ACC112 (cell line): ENCODE measurements at regions not wholly inside any gene's neighbourhood (a gene's known extent, or its start where the extent isn't known, plus 50 kb on each side); places are given as distances from the start of the nearest gene placed in this dataset.

Source experiments
- H2AFZ ChIP-seq: fragments of 200-600 bp; sonication (generic); one replicate; pipeline ENCODE4 v1.6.0; 2017; ENCODE audit warnings: antibody characterized with exemption, low read length; ENCODE audit not compliant: unreplicated experiment
- H3K27ac ChIP-seq: fragments of 200-600 bp; sonication (generic); 2 replicates; pipeline ENCODE4 v1.5.1; 2014; ENCODE audit warnings: low read depth, mild to moderate bottlenecking, antibody characterized with exemption, low read length, moderate library complexity
- H3K27me3 ChIP-seq: fragments of 200-600 bp; sonication (generic); 2 replicates; pipeline ENCODE4 v1.6.1; 2014; ENCODE audit warnings: mild to moderate bottlenecking, antibody characterized with exemption, low read length, moderate library complexity, mixed read lengths; ENCODE audit not compliant: insufficient read depth
- H3K36me3 ChIP-seq: fragments of 200-600 bp; sonication (generic); 2 replicates; pipeline ENCODE4 v1.6.1; 2016; ENCODE audit warnings: mild to moderate bottlenecking, antibody characterized with exemption, low read length, moderate library complexity, mixed read lengths; ENCODE audit not compliant: insufficient read depth
- H3K4me1 ChIP-seq: fragments of 200-600 bp; sonication (generic); one replicate; pipeline ENCODE4 v1.6.1; 2016; ENCODE audit warnings: low read length, mixed read lengths; ENCODE audit not compliant: insufficient read depth, unreplicated experiment, control insufficient read depth
- H3K4me3 ChIP-seq: fragments of 200-600 bp; sonication (generic); 2 replicates; pipeline ENCODE4 v1.5.1; 2014; ENCODE audit warnings: mild to moderate bottlenecking, low read depth, low read length
- H3K79me2 ChIP-seq: fragments of 200-600 bp; sonication (generic); one replicate; pipeline ENCODE4 v1.6.0; 2016; ENCODE audit warnings: low read length; ENCODE audit not compliant: control insufficient read depth, unreplicated experiment, insufficient read depth

DNA sequence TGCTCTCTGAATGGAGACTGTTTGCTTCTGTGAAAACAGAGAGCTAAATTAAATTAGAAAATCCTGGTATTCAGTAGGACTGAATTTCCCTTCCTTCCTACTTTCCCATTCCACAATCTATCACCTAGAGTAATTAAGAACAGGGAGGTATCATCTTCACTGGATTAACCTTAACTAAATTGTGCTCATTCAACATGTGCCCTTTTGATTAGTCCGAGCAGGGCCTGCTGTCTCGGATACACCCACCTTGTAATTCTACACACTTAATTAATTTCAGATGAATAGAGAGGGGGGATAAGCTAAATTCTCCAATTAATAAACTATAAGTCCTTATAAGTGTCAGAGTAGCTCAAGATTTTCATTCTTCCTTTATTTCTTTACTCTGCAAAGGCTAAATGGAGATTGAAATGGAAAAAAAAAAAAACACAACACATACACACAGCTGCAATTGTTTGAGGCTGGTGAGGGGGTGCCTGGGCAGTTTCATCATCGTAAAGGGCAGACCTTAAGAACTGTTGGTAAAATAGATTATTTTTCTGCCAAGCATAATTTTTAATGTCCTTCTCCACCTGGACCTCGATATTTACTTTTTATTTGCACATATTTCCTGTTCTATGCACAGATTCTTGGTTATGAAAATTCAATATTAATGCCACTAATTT lies 157.1 kb upstream of the SIX2 start:
- Histone ChIP-seq H2AFZ (no peak overlapping the region), H3K4me3 (no peak overlapping the region), H3K4me1 (peaks cover 20% of the 10 kb centered on the region), H3K27ac (no peak overlapping the region), H3K79me2 (peaks cover 22% of the 10 kb centered on the region), H3K27me3 (no peaks in the 10 kb centered on the region), H3K36me3 (no peaks in the 10 kb centered on the region)

DNA sequence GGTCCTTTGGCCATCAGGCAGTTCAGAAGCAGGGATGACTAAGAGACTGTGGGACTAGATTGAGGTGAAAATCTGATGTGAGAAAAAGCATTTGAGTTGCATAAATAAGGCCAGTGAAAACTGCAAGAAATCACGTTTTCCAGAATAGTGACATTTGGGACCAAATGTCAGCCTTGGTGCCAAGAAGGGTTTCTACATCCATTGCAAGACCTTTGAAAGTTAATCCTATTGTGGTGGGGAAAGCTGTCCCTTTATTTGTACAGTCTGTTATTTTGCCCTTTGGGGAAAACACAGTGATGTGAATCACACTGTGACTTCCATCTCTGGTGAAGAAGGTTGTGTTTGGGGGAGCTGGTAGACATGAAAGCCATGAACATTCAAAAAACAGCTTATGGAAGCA lies 153.5 kb upstream of the SIX2 start:
- H2AFZ ChIP-seq: no peak overlapping the region
- no peak overlapping the region for H3K27ac ChIP-seq
- H3K4me1 ChIP-seq: peaks cover 1% of the 10 kb centered on the region
- no peaks in the 10 kb centered on the region for H3K27me3 ChIP-seq
- peaks cover under 1% of the 10 kb centered on the region for H3K79me2 ChIP-seq
- no peaks in the 10 kb centered on the region for H3K36me3 ChIP-seq
- no peak overlapping the region for H3K4me3 ChIP-seq

GRCh38 chr2:45156605-45157004 lies 147.4 kb upstream of the SIX2 start:
- H2AFZ ChIP-seq: no peak overlapping the region
- no peaks in the 10 kb centered on the region for H3K27me3 ChIP-seq

DNA sequence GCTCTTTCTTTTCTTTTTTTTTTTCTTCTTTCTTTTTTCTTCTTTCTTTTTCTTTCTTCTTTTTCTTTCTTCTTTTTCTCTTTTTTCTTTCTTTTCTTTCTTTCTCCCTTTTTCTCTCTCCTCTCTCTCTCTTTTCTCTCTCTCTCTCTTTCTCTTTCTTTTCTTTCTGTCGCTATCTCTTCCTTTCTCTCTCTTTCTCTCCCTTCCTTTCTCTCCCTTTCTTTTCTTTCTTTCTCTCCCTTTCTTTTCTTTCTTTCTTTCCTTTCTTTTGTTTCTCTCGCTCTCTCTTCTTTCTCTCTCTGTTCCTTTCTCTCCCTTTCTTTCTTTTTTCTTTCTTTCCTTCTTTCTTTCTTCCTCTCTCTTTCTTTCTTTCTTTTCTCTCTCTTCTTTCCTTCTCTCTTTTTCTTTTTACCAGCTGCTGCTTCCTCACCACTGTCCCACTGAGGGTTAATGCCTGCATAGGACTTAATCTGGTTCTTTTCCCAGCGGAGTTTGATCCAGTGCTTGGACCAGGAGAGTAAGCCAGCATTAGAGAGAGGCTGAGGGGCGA lies 145.4 kb upstream of the SIX2 start:
- Histone ChIP-seq H3K27ac (no peak overlapping the region), H3K27me3 (no peaks in the 10 kb centered on the region), H3K4me3 (no peak overlapping the region), H3K4me1 (no peaks in the 10 kb centered on the region), H3K79me2 (no peaks in the 10 kb centered on the region), H2AFZ (no peak overlapping the region), H3K36me3 (no peaks in the 10 kb centered on the region)

More at GRCh38 chr2:45156605-45157004, 147.4 kb upstream of the SIX2 start:
- H3K36me3 ChIP-seq: no peaks in the 10 kb centered on the region
- no peaks in the 10 kb centered on the region for H3K79me2 ChIP-seq
- no peak overlapping the region for H3K4me3 ChIP-seq
- H3K27ac ChIP-seq: no peak overlapping the region
- no peaks in the 10 kb centered on the region for H3K4me1 ChIP-seq

GRCh38 chr2:45154144-45154543 lies 144.9 kb upstream of the SIX2 start:
- Histone ChIP-seq H3K27ac (no peak overlapping the region), H3K4me1 (no peaks in the 10 kb centered on the region), H3K79me2 (no peaks in the 10 kb centered on the region), H3K27me3 (no peaks in the 10 kb centered on the region), H2AFZ (no peak overlapping the region), H3K36me3 (no peaks in the 10 kb centered on the region), H3K4me3 (no peak overlapping the region)

DNA sequence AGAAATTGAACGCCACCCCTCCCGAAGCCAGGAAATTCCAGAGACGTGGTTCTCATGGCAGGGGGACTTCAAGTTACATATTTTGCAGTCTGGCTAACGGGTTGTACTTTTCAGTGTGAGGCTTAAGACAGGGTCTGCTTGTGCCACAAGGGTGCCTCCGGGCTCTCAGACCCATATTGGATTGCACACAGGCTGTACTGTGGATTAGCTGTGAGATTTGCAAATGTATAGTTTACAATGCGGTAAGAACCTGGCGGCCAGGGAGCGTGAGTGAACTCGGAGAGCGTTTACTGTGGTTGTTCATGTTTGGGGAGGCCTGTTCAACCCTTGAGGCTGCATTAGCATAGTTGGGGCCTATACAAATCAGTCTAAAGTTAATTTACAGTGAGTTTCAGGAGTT lies 143.9 kb upstream of the SIX2 start:
- Histone ChIP-seq H3K4me1 (no peaks in the 10 kb centered on the region), H3K27ac (no peak overlapping the region), H3K36me3 (no peaks in the 10 kb centered on the region), H3K27me3 (no peaks in the 10 kb centered on the region), H3K79me2 (no peaks in the 10 kb centered on the region), H3K4me3 (no peak overlapping the region), H2AFZ (no peak overlapping the region)

DNA sequence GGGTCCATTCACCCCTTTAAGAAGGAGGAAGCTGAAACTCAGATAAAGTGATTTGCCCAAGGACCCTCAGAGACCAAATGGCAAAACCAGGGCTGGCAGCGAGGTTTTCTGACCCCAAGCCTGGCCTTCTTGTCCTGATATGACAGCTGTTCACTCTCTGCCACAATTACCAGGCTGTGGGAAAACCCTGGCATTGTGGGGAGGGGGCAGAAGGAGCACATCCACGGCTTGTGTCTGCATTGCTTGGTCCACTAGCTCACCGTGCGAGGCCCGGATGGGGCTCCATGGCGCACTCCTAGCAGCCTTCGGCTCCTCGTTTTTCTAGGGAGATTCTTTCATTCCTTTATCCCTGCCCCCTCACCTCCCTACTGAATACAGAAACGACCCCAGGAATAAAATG lies 143.4 kb upstream of the SIX2 start:
- no peaks in the 10 kb centered on the region for H3K27me3 ChIP-seq
- H3K4me3 ChIP-seq: no peak overlapping the region
- H3K27ac ChIP-seq: no peak overlapping the region
- no peak overlapping the region for H2AFZ ChIP-seq
- no peaks in the 10 kb centered on the region for H3K4me1 ChIP-seq
- no peaks in the 10 kb centered on the region for H3K36me3 ChIP-seq
- no peaks in the 10 kb centered on the region for H3K79me2 ChIP-seq

- H2AFZ ChIP-seq: no peak overlapping the region
- no peaks in the 10 kb centered on the region for H3K36me3 ChIP-seq
- no peaks in the 10 kb centered on the region for H3K27me3 ChIP-seq
- H3K4me1 ChIP-seq: no peaks in the 10 kb centered on the region
- no peak overlapping the region for H3K27ac ChIP-seq
- no peak overlapping the region for H3K4me3 ChIP-seq
- no peaks in the 10 kb centered on the region for H3K79me2 ChIP-seq
Measured at GRCh38 chr2:45145073-45145899, 136.0 kb upstream of the SIX2 start.

DNA sequence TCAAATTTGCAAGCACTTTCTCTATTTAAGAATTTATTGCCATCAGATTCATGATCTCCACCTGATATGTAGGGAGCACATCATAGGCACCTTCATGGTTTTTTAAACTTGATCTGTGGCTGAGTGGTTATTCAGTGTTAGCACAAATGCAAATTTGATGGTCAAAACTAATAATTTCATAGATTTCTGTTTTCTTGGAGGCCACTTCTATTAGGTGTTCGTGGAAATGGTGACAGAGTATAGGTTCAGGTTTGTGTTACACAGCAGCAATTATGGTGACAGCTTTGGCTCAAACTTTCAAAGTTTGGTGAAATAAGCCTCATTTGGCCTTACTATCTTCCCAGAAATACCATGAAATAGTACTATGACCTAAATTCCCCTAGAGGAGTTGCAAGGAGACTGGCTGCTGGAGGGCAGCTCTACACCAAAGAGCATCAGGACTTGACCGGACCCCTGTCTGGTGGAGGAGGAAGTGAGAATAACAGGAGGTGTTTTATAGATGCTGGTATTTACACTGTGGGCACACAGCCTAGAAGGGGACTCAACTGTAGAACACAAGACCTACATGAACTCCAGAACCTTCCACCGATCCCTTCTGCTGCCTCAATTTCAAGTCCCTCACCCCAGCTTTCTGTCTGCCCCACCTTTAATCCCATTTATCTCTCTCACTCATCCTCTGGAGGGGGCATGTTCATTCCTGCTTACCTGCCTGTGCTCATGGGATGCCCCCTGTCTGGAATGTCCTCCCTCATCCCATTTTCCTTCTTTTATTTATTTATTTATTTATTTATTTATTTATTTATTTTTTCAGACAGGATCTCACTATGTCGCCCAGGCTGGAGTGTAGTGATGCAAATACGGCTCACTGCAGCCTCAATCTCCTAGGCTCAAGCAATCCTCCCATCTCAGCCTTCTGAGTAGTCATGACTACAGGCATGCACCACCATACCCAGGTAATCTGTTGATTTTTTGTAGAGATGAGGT lies 132.9 kb upstream of the SIX2 start:
- Histone ChIP-seq H3K27ac (no peak overlapping the region), H2AFZ (no peak overlapping the region), H3K27me3 (no peaks in the 10 kb centered on the region)

GRCh38 chr2:45140675-45141074 lies 131.4 kb upstream of the SIX2 start:
- H3K27me3 ChIP-seq: no peaks in the 10 kb centered on the region

More for the DNA sequence above, 132.9 kb upstream of the SIX2 start:
- no peaks in the 10 kb centered on the region for H3K79me2 ChIP-seq
- H3K4me3 ChIP-seq: no peak overlapping the region
- H3K4me1 ChIP-seq: no peaks in the 10 kb centered on the region
- no peaks in the 10 kb centered on the region for H3K36me3 ChIP-seq

More at GRCh38 chr2:45140675-45141074, 131.4 kb upstream of the SIX2 start:
- H3K4me1 ChIP-seq: no peaks in the 10 kb centered on the region
- H2AFZ ChIP-seq: no peak overlapping the region
- H3K79me2 ChIP-seq: no peaks in the 10 kb centered on the region
- H3K36me3 ChIP-seq: no peaks in the 10 kb centered on the region
- no peak overlapping the region for H3K27ac ChIP-seq
- no peak overlapping the region for H3K4me3 ChIP-seq
